Lower leg skin (tissue), 4 donors: ENCODE measurements at regions not wholly inside any gene's neighbourhood (a gene's known extent, or its start where the extent isn't known, plus 50 kb on each side); places are given as distances from the start of the nearest gene placed in this dataset.
A peak's percentile ranks its signal among the peaks of the same experiment; 100 is the strongest.

Experiments used
- DNase-seq, 2 donors: peaks; one replicate each; pipeline ENCODE4 v3.0.0-alpha.2; 2019; ENCODE audit warnings: low spot score in 2 of 2
- H3K4me3 ChIP-seq: fragments of 200-600 bp; sonication (generic); 2 replicates; pipeline ENCODE4 v1.5.1; 2017; ENCODE audit warnings: mild to moderate bottlenecking, low read depth; ENCODE audit not compliant: poor library complexity, severe bottlenecking
- POLR2A ChIP-seq, 2 donors: fragments of 450-650 bp; IDR thresholded peaks; one replicate each; pipeline ENCODE4 v1.6.1; 2016 to 2017; ENCODE audit warnings: antibody characterized with exemption in 2 of 2, mild to moderate bottlenecking in 1 of 2, moderate library complexity in 1 of 2
- WGBS, 2 donors: methylation state at CpG; one replicate each; pipeline ENCODE4 v1.1.5; 2018; 5-methylcytosine and 5-hydroxymethylcytosine counted together
- intact Hi-C: fragments of 100-400 bp; cut with DNase I; formaldehyde crosslinking; loops from one replicate; pipeline ENCODE4 v1.15.0; 2023; ENCODE audit warnings: low total_unique reads
- TF ChIP-seq, protein P1 (sequence below), 3 donors: fragments of 450-650 bp; IDR thresholded peaks; one replicate each; pipeline ENCODE4 v1.5.1; 2016; ENCODE audit warnings: antibody characterized with exemption in 3 of 3, mild to moderate bottlenecking in 3 of 3, moderate library complexity in 2 of 3

DNA sequence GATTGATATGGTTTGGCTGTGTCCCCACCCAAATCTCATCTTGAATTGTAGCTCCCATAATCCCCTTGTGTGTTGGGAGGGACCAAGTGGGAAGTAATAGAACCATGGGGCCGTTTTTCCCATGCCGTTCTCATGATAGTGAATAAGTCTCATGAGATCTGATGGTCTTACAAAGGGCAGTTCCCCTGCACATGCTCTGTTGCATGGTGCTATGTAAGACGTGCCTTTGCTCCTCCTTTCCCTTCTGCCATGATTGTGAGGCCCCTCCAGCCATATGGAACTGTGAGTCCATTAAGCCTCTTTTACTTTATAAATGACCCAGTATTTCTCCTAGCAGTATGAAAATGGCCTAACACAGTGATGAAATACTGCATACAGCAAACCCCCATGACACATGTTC is 84.8 kb upstream of the SELENOP start:
- no peak for TF ChIP-seq POLR2A (IDR thresholded peaks at IDR 0.05)
- TF ChIP-seq, protein P1, sequence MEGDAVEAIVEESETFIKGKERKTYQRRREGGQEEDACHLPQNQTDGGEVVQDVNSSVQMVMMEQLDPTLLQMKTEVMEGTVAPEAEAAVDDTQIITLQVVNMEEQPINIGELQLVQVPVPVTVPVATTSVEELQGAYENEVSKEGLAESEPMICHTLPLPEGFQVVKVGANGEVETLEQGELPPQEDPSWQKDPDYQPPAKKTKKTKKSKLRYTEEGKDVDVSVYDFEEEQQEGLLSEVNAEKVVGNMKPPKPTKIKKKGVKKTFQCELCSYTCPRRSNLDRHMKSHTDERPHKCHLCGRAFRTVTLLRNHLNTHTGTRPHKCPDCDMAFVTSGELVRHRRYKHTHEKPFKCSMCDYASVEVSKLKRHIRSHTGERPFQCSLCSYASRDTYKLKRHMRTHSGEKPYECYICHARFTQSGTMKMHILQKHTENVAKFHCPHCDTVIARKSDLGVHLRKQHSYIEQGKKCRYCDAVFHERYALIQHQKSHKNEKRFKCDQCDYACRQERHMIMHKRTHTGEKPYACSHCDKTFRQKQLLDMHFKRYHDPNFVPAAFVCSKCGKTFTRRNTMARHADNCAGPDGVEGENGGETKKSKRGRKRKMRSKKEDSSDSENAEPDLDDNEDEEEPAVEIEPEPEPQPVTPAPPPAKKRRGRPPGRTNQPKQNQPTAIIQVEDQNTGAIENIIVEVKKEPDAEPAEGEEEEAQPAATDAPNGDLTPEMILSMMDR (IDR thresholded peaks at IDR 0.05), result no peak
- 55 to 86% methylated on average over 3 of the region's 3 CpGs for WGBS, 2 donors
- no peak for DNase-seq
- H3K4me3 ChIP-seq, result no peak overlapping the region
- intact Hi-C loops, result no loop called here

DNA sequence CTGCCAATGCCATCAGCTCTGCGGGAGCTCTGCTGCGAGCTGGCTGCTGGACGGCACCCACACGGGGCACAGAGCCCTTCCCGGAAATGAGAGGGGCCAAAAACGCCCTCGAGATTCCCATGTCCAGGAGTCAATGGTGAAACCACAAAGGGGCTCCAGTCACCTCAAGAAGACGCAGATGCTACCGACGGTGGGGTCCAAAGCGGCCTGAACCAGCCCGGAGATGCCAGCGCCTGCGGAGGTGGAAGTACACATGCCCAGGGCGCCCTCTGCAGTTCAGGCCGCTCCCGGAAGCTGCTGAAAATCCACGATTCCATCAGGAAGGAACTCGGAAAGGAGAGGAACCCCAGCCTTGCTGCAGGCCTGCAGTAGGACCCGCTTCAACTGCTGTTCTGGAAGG is 82.4 kb upstream of the SELENOP start:
- H3K4me3 ChIP-seq, result no peak overlapping the region
- DNase-seq, result no peak
- WGBS, 2 donors, result 50 to 74% methylated on average over 20 of the region's 20 CpGs
- intact Hi-C loops, result no loop called here
- no peak for TF ChIP-seq POLR2A (IDR thresholded peaks at IDR 0.05)
- TF ChIP-seq, protein P1 (IDR thresholded peaks at IDR 0.05), result no peak

DNA sequence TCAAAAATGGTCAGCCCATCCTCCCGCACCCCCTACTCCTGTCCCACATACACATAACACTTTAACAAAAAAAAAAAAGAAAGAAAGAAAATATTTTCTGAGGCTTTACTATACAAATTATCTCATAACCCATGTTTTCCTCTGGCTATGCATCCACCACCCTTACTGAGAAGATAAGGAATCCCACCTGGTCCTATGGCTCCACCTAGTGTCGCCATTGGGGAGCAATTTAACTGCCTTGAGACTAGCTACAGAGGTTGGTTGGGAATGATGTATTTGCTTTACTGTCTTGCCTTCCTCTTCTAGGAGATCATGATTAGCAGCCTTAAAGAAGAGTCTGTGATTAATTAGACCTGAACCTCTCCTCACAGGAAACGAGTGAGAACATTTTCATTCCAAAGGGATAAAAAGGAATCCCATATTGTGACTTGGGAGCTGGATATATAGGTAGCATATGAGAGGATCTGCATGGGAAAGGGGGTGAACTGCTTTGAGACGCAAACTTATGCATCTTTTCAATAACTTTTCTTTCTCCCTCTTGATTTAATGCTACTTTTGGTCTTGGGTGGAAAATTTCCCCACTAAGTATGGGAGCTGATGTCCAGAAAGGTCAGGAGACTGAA is 77.7 kb upstream of the SELENOP start:
- intact Hi-C loops, result no loop called here
- TF ChIP-seq, protein P1 (IDR thresholded peaks at IDR 0.05), result peak in 1 of 3 donors; percentile 71
- TF ChIP-seq POLR2A (IDR thresholded peaks at IDR 0.05), result no peak
- no peak overlapping the region for H3K4me3 ChIP-seq
- peak; percentile 84 to 95 for DNase-seq
- WGBS, 2 donors, result 22 to 28% methylated on average over 4 of the region's 4 CpGs

DNA sequence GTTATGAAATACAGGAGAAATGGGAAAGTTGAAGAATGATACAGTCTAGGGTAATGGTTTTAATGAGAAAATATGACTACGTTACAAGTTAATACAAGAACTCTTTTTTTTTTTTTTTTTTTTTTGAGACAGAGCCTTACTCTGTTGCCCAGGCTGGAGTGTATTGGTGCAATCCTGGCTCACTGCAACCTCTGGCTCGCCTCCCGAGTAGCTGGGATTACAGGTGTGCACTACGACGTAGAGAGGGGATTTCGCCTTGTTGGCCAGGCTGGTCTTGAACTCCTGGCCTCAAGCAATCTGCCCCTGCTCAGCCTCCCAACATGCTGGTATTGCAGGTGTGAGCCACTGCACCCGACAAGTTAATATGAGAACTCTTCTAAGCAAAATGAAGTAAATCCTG is 77.1 kb upstream of the SELENOP start:
- intact Hi-C loops, result no loop called here
- no peak for DNase-seq
- WGBS, 2 donors, result 43 to 51% methylated on average over 7 of the region's 7 CpGs

DNA sequence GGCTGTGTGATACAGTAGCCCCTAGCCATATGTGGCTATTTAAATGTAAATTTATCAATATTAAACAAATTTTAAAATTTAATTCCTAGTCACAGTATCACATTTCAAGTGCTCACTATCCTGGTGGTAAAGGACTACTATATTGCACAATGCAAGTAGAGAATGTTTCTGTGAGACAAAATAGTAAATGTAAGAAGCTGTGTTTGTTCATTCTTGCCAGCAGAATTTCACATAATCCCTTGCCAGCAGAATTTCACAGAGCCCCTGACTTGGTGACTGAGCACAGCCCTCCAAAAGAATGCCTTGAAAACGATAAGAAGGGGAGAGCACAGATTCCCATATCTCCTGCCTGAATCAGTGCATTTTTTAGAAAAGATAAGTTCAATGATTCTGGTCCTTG is 75.9 kb upstream of the SELENOP start:
- no peak for TF ChIP-seq POLR2A (IDR thresholded peaks at IDR 0.05)
- TF ChIP-seq, protein P1 (IDR thresholded peaks at IDR 0.05), result no peak
- WGBS, 2 donors, result 26 to 32% methylated on average over 1 of the region's 1 CpG
- no peak overlapping the region for H3K4me3 ChIP-seq
- DNase-seq, result no peak
- intact Hi-C loops, result no loop called here

More for the DNA sequence above, 77.1 kb upstream of the SELENOP start:
- TF ChIP-seq, protein P1 (IDR thresholded peaks at IDR 0.05), result no peak
- no peak for TF ChIP-seq POLR2A (IDR thresholded peaks at IDR 0.05)
- no peak overlapping the region for H3K4me3 ChIP-seq

DNA sequence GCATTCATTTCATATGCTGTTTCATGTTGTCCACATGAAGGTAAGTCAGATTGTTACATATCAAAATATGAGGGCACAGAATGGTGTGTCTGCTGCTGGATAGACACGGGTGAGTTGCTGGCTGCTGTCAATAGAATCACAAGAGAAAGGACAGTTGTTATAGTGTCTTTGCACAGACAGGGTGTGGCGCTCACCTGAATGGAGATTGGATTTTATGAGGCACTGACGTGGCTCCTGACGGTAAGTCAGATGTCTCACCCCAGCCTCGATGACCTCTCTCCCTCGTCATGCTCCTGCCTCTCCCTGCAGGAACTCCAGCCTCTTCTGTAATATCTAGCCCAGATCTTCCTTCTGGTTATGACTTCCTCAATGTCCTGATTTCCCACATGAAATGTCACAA is 75.4 kb upstream of the SELENOP start:
- TF ChIP-seq, protein P1 (IDR thresholded peaks at IDR 0.05), result no peak
- no peak for TF ChIP-seq POLR2A (IDR thresholded peaks at IDR 0.05)
- intact Hi-C loops, result no loop called here
- WGBS, 2 donors, result 33 to 51% methylated on average over 6 of the region's 6 CpGs
- no peak overlapping the region for H3K4me3 ChIP-seq
- DNase-seq, result peak in 1 of 2 donors; percentile 29
